ENCODE measurements at regions not wholly inside any gene's neighbourhood (a gene's known extent, or its start where the extent isn't known, plus 50 kb on each side); places are given as distances from the start of the nearest gene placed in this dataset.

DNA sequence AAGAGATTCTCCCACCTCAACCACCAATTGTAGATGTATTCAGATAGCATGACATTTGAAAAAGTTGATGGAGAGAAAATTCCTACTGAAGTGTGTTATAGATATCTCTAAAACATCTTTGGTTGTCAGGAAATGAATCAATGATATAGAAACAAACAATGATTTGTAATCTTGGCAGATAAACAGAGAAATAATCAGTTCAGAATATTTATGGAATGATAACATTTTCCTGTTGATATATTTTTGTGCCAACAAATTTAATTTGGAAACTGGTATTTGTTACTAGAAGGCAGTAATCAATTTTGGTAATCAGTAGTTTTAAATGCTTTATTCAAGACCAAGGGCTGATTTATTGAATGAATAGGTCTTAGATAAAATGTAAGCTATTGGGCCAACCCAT, 695.6 kb downstream of the USP25 start:
- TF ChIP-seq POLR2A (IDR thresholded peaks at IDR 0.05): no peak
- TF ChIP-seq, protein P1, sequence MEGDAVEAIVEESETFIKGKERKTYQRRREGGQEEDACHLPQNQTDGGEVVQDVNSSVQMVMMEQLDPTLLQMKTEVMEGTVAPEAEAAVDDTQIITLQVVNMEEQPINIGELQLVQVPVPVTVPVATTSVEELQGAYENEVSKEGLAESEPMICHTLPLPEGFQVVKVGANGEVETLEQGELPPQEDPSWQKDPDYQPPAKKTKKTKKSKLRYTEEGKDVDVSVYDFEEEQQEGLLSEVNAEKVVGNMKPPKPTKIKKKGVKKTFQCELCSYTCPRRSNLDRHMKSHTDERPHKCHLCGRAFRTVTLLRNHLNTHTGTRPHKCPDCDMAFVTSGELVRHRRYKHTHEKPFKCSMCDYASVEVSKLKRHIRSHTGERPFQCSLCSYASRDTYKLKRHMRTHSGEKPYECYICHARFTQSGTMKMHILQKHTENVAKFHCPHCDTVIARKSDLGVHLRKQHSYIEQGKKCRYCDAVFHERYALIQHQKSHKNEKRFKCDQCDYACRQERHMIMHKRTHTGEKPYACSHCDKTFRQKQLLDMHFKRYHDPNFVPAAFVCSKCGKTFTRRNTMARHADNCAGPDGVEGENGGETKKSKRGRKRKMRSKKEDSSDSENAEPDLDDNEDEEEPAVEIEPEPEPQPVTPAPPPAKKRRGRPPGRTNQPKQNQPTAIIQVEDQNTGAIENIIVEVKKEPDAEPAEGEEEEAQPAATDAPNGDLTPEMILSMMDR (IDR thresholded peaks at IDR 0.05 in 4 of 5, conservative IDR thresholded peaks at IDR 0.05 in 1 of 5): no peak

Measured in gastrocnemius medialis (tissue), 4 donors.